HG03457 (cell line): ENCODE measurements at regions not wholly inside any gene's neighbourhood (a gene's known extent, or its start where the extent isn't known, plus 50 kb on each side); places are given as distances from the start of the nearest gene placed in this dataset.
"Not testable (repeated sequence)": the region's sequence is repeated elsewhere in the genome, so short reads cannot be mapped to it uniquely, and the experiment has no call there.

Experiments
- ATAC-seq: cut with Tn5 transposase; IDR thresholded peaks from one replicate; pipeline ENCODE4 v1.9.1; 2021; ENCODE audit warnings: moderate number of reproducible peaks; ENCODE audit not compliant: unreplicated experiment

GRCh38 chr3:19825193-19825592 lies 108.8 kb downstream of the EFHB start:
- no peak for ATAC-seq

- no peak for ATAC-seq
These were observed 111.2 kb downstream of the EFHB start for GRCh38 chr3:19822805-19823204.

- ATAC-seq, result no peak
These were observed 117.4 kb downstream of the EFHB start for GRCh38 chr3:19816631-19817030.

- ATAC-seq, result no peak
These were observed 118.2 kb downstream of the EFHB start for GRCh38 chr3:19815805-19816204.

- not testable (repeated sequence) for ATAC-seq
These were observed 120.3 kb downstream of the EFHB start for GRCh38 chr3:19813743-19814142.

- ATAC-seq, result no peak
These were observed 122.3 kb downstream of the EFHB start for GRCh38 chr3:19811689-19812088.

- ATAC-seq, result no peak
These were observed 125.2 kb downstream of the EFHB start for GRCh38 chr3:19808834-19809233.

- ATAC-seq, result no peak
These were observed 134.1 kb downstream of the EFHB start for GRCh38 chr3:19799887-19800286.

GRCh38 chr3:19799115-19799514 lies 134.9 kb downstream of the EFHB start:
- no peak for ATAC-seq

GRCh38 chr3:19798324-19798723 lies 135.7 kb downstream of the EFHB start:
- ATAC-seq, result no peak

GRCh38 chr3:19792388-19792787 lies 141.6 kb downstream of the EFHB start:
- no peak for ATAC-seq

- no peak for ATAC-seq
These were observed 158.3 kb downstream of the EFHB start for GRCh38 chr3:19775765-19776164.

- no peak for ATAC-seq
These were observed 164.3 kb downstream of the EFHB start for GRCh38 chr3:19769694-19770093.

- ATAC-seq, result no peak
These were observed 168.1 kb downstream of the EFHB start for GRCh38 chr3:19765954-19766353.

GRCh38 chr3:19757773-19758172 lies 176.2 kb downstream of the EFHB start:
- ATAC-seq, result no peak

- ATAC-seq, result no peak
These were observed 184.5 kb downstream of the EFHB start for GRCh38 chr3:19749448-19750017.

GRCh38 chr3:19748782-19749447 lies 185.1 kb downstream of the EFHB start:
- ATAC-seq, result no peak

GRCh38 chr3:19744047-19744446 lies 190.0 kb downstream of the EFHB start:
- no peak for ATAC-seq

GRCh38 chr3:19742935-19743334 lies 191.1 kb downstream of the EFHB start:
- no peak for ATAC-seq

GRCh38 chr3:19739504-19739903 lies 194.5 kb downstream of the EFHB start:
- no peak for ATAC-seq

GRCh38 chr3:19738846-19739245 lies 195.2 kb downstream of the EFHB start:
- no peak for ATAC-seq

- ATAC-seq, result no peak
These were observed 198.9 kb downstream of the EFHB start for GRCh38 chr3:19735111-19735510.

GRCh38 chr3:19734453-19734852 lies 199.6 kb downstream of the EFHB start:
- ATAC-seq, result no peak
